Esophagus muscularis mucosa (tissue), 4 donors: ENCODE measurements at regions not wholly inside any gene's neighbourhood (a gene's known extent, or its start where the extent isn't known, plus 50 kb on each side); places are given as distances from the start of the nearest gene placed in this dataset.

ENCODE experiments used
- EP300 ChIP-seq: sonication (generic); formaldehyde crosslinking; IDR thresholded peaks from one replicate; pipeline ENCODE4 v1.6.1; 2017; ENCODE audit warnings: antibody characterized with exemption
- POLR2A ChIP-seq: fragments of 450-650 bp; IDR thresholded peaks from one replicate; pipeline ENCODE4 v1.6.1; 2017; ENCODE audit warnings: antibody characterized with exemption, moderate library complexity, mild to moderate bottlenecking, low read depth
- TF ChIP-seq, protein P1 (sequence below), 3 experiments: fragments of 200-600 bp in 2 of 3; fragments of 450-650 bp in 1 of 3; sonication (generic) in 2 of 3; IDR thresholded peaks; one replicate each; pipeline ENCODE4 v1.5.1; 2017 to 2019; ENCODE audit warnings: antibody characterized with exemption in 3 of 3, mild to moderate bottlenecking in 2 of 3, moderate library complexity in 1 of 3

DNA sequence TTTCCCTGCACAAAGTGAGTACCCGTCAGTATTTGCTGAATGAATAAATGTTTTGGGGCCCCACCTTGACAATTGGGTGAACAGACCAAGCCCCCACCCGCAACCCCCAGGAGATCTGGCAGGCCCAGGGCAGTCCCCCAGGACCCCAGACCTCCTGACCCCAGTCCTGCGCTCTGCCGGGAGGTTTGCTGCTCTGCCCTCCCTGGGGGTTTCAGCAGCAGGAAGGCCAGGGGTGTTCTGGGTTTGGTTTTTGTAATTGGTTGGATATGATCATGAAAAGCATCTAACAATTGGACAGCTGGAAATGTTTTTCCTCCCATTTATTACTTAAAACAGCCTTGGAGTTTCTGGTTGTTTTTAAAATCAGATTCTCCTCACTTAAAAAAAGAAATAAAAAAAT, 193.8 kb downstream of the URI1 start:
- TF ChIP-seq, protein P1, sequence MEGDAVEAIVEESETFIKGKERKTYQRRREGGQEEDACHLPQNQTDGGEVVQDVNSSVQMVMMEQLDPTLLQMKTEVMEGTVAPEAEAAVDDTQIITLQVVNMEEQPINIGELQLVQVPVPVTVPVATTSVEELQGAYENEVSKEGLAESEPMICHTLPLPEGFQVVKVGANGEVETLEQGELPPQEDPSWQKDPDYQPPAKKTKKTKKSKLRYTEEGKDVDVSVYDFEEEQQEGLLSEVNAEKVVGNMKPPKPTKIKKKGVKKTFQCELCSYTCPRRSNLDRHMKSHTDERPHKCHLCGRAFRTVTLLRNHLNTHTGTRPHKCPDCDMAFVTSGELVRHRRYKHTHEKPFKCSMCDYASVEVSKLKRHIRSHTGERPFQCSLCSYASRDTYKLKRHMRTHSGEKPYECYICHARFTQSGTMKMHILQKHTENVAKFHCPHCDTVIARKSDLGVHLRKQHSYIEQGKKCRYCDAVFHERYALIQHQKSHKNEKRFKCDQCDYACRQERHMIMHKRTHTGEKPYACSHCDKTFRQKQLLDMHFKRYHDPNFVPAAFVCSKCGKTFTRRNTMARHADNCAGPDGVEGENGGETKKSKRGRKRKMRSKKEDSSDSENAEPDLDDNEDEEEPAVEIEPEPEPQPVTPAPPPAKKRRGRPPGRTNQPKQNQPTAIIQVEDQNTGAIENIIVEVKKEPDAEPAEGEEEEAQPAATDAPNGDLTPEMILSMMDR (IDR thresholded peaks at IDR 0.05), result no peak
- TF ChIP-seq EP300 (no peak), POLR2A (no peak)
